Fibroblast of the aortic adventitia (primary cell): ENCODE measurements at regions not wholly inside any gene's neighbourhood (a gene's known extent, or its start where the extent isn't known, plus 50 kb on each side); places are given as distances from the start of the nearest gene placed in this dataset.

Experiments
- DNase-seq: peaks from one replicate; pipeline ENCODE4 v3.0.0-alpha.2; 2010; ENCODE audit warnings: low read depth
- H3K4me3 ChIP-seq: 2 replicates; pipeline ENCODE4 v1.5.1; 2011; ENCODE audit warnings: low read depth, mild to moderate bottlenecking, control low read depth, low read length, moderate library complexity
- TF ChIP-seq, protein P1 (sequence below): IDR thresholded peaks from 2 replicates; pipeline ENCODE4 v1.5.1; 2011; ENCODE audit warnings: mild to moderate bottlenecking, low read length, control low read depth, inconsistent platforms; ENCODE audit not compliant: insufficient read depth

DNA sequence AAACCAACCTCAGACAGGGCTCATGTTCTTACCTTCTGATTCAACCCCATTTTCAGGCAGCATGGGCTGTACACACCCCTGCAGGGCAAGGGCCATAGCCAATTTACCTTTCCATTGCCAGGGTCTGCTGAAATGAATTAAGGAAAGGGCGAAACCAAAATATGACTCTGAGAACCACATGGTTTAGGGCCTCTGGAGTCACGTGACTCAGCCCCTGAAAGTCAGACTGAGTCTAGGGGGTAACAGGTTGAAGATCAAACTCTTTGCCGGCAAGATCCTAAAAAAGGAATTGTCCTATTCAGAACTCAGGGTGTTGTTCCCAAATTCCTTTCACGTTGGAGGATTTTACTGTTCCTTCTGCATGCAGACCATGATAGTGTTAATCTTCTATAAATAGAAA is 118.9 kb downstream of the RAB11FIP2 start:
- no peak for DNase-seq
- TF ChIP-seq, protein P1, sequence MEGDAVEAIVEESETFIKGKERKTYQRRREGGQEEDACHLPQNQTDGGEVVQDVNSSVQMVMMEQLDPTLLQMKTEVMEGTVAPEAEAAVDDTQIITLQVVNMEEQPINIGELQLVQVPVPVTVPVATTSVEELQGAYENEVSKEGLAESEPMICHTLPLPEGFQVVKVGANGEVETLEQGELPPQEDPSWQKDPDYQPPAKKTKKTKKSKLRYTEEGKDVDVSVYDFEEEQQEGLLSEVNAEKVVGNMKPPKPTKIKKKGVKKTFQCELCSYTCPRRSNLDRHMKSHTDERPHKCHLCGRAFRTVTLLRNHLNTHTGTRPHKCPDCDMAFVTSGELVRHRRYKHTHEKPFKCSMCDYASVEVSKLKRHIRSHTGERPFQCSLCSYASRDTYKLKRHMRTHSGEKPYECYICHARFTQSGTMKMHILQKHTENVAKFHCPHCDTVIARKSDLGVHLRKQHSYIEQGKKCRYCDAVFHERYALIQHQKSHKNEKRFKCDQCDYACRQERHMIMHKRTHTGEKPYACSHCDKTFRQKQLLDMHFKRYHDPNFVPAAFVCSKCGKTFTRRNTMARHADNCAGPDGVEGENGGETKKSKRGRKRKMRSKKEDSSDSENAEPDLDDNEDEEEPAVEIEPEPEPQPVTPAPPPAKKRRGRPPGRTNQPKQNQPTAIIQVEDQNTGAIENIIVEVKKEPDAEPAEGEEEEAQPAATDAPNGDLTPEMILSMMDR: no peak
- no peak overlapping the region for H3K4me3 ChIP-seq

DNA sequence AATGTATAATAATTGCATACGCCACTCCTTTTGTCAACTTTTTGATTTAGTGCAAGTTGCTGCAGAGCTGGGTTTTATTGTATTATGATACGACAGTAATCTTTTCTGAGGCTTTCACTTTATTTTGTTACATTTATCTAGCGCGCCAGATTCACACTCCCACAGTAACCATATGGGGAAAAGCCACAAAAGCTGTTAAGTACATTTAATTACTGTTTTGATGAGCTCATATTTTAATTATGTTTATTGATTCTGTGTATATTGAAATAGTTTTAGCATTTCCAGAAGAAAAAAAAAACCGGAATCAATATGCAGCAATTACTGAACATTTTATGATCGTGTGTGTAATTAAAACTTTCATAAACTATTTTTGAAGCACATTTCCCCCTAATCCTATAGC is 118.5 kb downstream of the RAB11FIP2 start:
- no peak overlapping the region for H3K4me3 ChIP-seq

DNA sequence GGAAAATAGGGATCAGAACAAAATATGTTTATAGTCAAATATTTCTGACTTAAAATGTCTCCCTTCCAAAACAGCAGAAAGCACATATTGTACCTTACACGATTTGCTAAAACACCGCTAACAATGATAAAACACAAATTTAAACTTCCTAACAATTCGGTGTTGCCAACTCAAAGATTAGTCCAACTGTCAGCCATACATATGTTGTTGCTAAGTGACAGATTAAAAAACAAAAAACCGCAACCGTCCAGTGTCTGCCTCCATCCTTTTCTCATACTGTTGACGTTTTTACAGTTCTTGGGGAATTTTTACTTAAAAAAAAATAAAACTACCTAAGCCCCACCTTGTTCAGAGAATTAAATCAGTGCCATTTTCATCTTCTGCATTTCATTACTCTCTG is 118.0 kb downstream of the RAB11FIP2 start:
- H3K4me3 ChIP-seq: no peak overlapping the region
- TF ChIP-seq, protein P1: no peak
- no peak for DNase-seq

More for the DNA sequence above, 118.5 kb downstream of the RAB11FIP2 start:
- TF ChIP-seq, protein P1: no peak
- no peak for DNase-seq

DNA sequence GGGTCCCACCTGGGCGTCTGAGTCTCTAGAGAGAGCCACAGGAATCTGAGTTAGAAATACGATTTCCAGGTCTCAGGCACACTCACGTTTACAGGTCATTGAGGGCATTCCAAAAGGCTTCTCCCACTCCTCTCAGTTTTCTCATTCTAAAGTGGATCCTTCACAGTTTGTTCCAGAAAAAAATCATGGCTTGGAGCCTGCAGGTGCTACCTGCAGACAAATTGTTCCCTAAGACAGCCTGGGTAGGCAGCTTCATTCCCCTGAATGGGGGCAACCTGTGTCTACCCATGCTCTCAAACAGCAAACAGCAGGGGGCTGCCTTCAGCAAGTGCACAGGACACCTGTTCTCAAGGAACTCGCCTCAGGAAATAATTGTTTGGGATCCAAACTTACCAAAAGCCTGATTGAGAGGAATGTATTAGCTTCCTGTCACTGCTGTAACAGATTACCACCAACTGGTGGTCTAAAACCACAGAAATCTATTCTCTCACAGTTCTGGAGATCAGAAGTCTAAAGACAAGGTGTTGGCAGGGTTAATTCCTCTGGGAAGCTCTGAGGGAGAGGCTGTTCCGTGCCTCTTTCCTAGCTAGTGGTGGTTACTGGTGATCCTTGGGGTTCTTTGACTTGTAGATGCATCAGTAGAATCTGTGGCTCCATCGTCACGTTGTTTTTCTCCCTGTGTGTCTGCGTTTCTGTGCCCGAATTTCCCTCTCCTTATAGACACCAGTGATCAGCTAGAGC is 117.2 kb downstream of the RAB11FIP2 start:
- TF ChIP-seq, protein P1: no peak
- H3K4me3 ChIP-seq: no peak overlapping the region
- DNase-seq: no peak

DNA sequence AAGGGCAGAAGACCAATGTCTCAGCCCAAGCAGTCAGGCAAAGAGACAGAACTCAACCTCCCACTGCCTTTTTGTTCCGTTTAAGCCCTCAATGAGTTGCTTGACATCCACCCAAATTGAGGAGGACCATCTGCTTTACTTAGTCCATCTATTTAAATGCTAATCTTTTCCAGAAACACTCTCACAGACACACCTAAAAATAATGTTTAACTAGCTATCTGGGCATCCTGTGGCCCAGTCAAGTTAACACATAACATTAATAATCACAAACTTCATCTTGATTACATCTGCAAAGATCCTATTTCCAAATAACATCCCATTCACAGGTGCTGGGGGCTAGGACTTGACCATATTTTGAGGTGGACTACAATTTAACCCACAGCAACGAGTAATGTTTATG is 115.7 kb downstream of the RAB11FIP2 start:
- no peak overlapping the region for H3K4me3 ChIP-seq
- TF ChIP-seq, protein P1: no peak
- DNase-seq: no peak

DNA sequence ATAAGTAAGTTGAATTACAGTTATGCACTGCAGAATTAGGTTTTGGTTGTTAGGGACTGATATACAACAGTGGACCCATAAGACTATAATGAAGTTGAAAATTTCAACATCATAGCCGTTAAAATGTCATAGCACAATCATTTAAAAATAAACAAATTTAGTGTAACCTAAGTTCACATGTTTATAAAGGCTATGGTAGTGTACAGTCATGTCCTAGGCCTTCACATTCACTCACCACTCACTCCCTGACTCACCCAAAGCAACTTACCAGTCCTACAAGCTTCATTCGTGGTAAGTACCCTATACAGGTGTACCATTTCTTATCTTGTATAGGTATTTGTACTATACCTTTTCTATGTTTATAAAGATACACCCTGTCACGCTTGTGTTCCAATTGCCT is 113.7 kb downstream of the RAB11FIP2 start:
- TF ChIP-seq, protein P1: no peak
- DNase-seq: no peak

DNA sequence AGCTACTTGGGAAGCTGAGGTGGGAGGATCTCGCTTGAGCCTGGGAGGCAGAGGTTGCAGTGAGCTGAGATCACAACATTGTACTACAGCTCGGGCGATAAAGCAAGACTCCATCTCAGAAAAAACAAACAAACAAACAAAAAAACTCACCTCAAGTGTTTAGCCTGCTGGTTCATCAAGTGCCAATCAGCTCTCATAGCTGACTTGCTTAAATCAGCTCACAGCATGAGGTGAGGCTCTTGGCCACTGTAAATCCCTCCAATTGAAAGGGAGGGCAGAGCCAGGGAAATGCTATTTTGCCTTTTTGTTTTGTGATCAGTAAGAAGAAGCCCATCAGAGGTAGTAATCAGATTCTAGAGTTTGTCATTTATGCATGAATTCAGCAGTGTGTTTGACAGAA is 112.3 kb downstream of the RAB11FIP2 start:
- TF ChIP-seq, protein P1: no peak
- no peak overlapping the region for H3K4me3 ChIP-seq
- DNase-seq: no peak

More for the DNA sequence above, 113.7 kb downstream of the RAB11FIP2 start:
- H3K4me3 ChIP-seq: no peak overlapping the region
